ENCODE measurements at regions not wholly inside any gene's neighbourhood (a gene's known extent, or its start where the extent isn't known, plus 50 kb on each side); places are given as distances from the start of the nearest gene placed in this dataset.

DNA sequence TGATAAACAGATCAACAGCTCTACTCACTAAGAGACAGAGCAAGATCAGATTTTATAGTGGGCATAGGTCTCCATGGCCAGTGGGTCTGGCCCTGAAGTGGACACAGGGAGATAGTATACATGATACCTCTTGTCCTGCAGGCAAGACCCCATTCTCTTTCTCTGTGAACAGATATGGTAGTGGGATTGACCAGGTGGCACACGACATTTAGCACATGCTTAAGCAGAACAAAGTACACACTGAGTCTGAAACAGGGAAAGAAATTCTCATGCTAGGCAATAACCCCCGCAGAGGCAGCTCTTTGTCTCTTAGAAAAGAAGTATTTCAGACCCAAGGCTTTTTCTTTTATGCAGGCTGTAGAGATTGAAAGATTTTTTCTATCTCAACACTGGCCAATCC, 1331.2 kb downstream of the FSCB start:
- TF ChIP-seq CTCF (IDR thresholded peaks at IDR 0.05; ENCODE audit: borderline replicate concordance, extremely low read depth, low read length, poor library complexity, severe bottlenecking): no peak
- TF ChIP-seq EZH2 (IDR thresholded peaks at IDR 0.05; ENCODE audit: borderline replicate concordance, low read depth, low read length, severe bottlenecking): no peak

All from DND-41 (cell line).